PC-3 (cell line): ENCODE measurements at regions not wholly inside any gene's neighbourhood (a gene's known extent, or its start where the extent isn't known, plus 50 kb on each side); places are given as distances from the start of the nearest gene placed in this dataset.
A peak's percentile ranks its signal among the peaks of the same experiment; 100 is the strongest.

ENCODE experiments used
- ATAC-seq: fragments of 200-7000 bp; cut with Tn5 transposase; 2 replicates; pipeline ENCODE4 v1.9.1; 2020; ENCODE audit warnings: mild to moderate bottlenecking, moderate library complexity
- BruUV-seq: library from RNA; stranded (reverse); fragments of 400-500 nt; replicated peaks from 2 replicates; lab custom pipeline; 2021; lab: Mats Ljungman, UMichigan
- CTCF ChIA-PET: fragments of 300-600 bp; sonication (Branson Sonifier 250); formaldehyde crosslinking; loops from one replicate; lab custom pipeline; 2022; ENCODE audit warnings: antibody characterized with exemption; lab: Charles Lee
- POLR2A ChIA-PET: fragments of 300-600 bp; sonication (Branson Sonifier 250); formaldehyde crosslinking; loops from one replicate; lab custom pipeline; 2022; ENCODE audit warnings: antibody characterized with exemption; ENCODE audit not compliant: unreplicated experiment; lab: Charles Lee
- DNase-seq: peaks from one replicate; pipeline ENCODE4 v3.0.0-alpha.2; 2015
- H2AFZ ChIP-seq: fragments of 300-600 bp; sonication (generic); 2 replicates; pipeline ENCODE4 v1.6.0; 2016; ENCODE audit warnings: antibody characterized with exemption, low read length
- H3F3A ChIP-seq: fragments of 300-600 bp; sonication (generic); one replicate; pipeline ENCODE4 v1.6.0; 2017; ENCODE audit warnings: antibody characterized with exemption, low read length, control low read depth, mild to moderate bottlenecking; ENCODE audit not compliant: unreplicated experiment
- H3K27ac ChIP-seq: fragments of 300-600 bp; sonication (generic); 2 replicates; pipeline ENCODE4 v1.5.1; 2016; ENCODE audit warnings: mild to moderate bottlenecking, low read length
- H3K27me3 ChIP-seq: fragments of 300-600 bp; sonication (generic); 2 replicates; pipeline ENCODE4 v1.6.1; 2016; ENCODE audit warnings: low read length, mixed read lengths
- H3K36me3 ChIP-seq: fragments of 300-600 bp; sonication (generic); 2 replicates; pipeline ENCODE4 v1.6.1; 2016; ENCODE audit warnings: low read depth, mixed run types, low read length, mixed read lengths
- H3K4me1 ChIP-seq: fragments of 300-600 bp; sonication (generic); 2 replicates; pipeline ENCODE4 v1.5.1; 2016; ENCODE audit warnings: low read length; ENCODE audit not compliant: insufficient read depth
- H3K4me2 ChIP-seq: fragments of 300-600 bp; sonication (generic); 2 replicates; pipeline ENCODE4 v1.6.0; 2016; ENCODE audit warnings: low read length
- H3K4me3 ChIP-seq: fragments of 300-600 bp; sonication (generic); 2 replicates; pipeline ENCODE4 v1.5.1; 2016; ENCODE audit warnings: mild to moderate bottlenecking, low read length, mixed read lengths
- H3K79me2 ChIP-seq: fragments of 300-600 bp; sonication (generic); 2 replicates; pipeline ENCODE4 v1.6.1; 2017; ENCODE audit warnings: low read length, mixed read lengths
- H3K9ac ChIP-seq: fragments of 300-600 bp; sonication (generic); 2 replicates; pipeline ENCODE4 v1.6.0; 2016; ENCODE audit warnings: mild to moderate bottlenecking, low read length
- H3K9me2 ChIP-seq: fragments of 300-600 bp; sonication (generic); replicated peaks from 2 replicates; pipeline ENCODE4 v1.6.1; 2016; ENCODE audit warnings: mixed run types, low read length, mixed read lengths
- H3K9me3 ChIP-seq: fragments of 300-600 bp; sonication (generic); 2 replicates; pipeline ENCODE4 v1.6.1; 2016; ENCODE audit warnings: low read length, mixed read lengths
- H4K20me1 ChIP-seq: fragments of 300-600 bp; sonication (generic); 2 replicates; pipeline ENCODE4 v1.6.1; 2016; ENCODE audit warnings: low read length, mixed read lengths
- CTCF ChIP-seq: fragments of 300-600 bp; sonication (generic); conservative IDR thresholded peaks from 2 replicates; pipeline ENCODE4 v1.5.1; 2017; ENCODE audit warnings: antibody characterized with exemption, low read depth, mild to moderate bottlenecking, low read length
- EZH2 ChIP-seq: fragments of 300-600 bp; sonication (generic); IDR thresholded peaks from one replicate; pipeline ENCODE4 v1.6.1; 2017; ENCODE audit warnings: antibody characterized with exemption, mild to moderate bottlenecking, low read length; ENCODE audit not compliant: unreplicated experiment
- EZH2phosphoT487 ChIP-seq: fragments of 300-600 bp; sonication (generic); IDR thresholded peaks from 2 replicates; pipeline ENCODE4 v1.6.1; 2018; ENCODE audit warnings: mild to moderate bottlenecking, antibody characterized with exemption, low read length, borderline replicate concordance
- intact Hi-C: fragments of 100-400 bp; cut with micrococcal nuclease; formaldehyde crosslinking; loops from 2 replicates; pipeline ENCODE4 v1.9.0; 2023

DNA sequence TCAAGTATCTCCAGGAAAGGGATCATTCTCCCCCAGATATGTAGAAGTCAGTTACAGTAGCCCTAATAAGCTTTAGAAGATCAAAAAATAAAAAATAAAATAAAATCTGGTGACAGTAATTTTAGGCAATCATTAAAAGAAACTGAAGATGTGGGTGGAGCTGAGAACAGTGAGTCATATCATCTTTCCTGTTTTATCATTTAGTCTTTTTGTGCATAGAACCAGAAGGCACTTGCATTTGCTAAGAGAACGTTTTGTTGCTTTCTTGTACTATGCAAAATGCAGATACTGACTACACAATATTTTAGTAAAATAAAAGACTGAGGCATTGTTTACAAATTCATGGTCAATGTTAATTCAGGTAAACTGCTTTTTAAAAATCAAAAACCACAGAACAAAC is 497.4 kb upstream of the EPHA7 start:
- TF ChIP-seq EZH2phosphoT487 = no peak
- TF ChIP-seq EZH2 = no peak
- TF ChIP-seq CTCF = no peak
- Histone ChIP-seq H3K27ac (no peak overlapping the region), H3K4me1 (no peaks in the 10 kb centered on the region), H3K79me2 (no peaks in the 10 kb centered on the region), H3K4me2 (no peak overlapping the region), H3K4me3 (no peak overlapping the region), H3K9me2 (no peaks in the 10 kb centered on the region), H2AFZ (no peak overlapping the region), H4K20me1 (no peaks in the 10 kb centered on the region), H3K9me3 (no peaks in the 10 kb centered on the region), H3F3A (no peaks in the 10 kb centered on the region), H3K9ac (no peak overlapping the region), H3K27me3 (no peaks in the 10 kb centered on the region), H3K36me3 (no peaks in the 10 kb centered on the region)
- ATAC-seq (no peak), DNase-seq (no peak)
- ChIA-PET CTCF (no interaction called here), POLR2A (no interaction called here)
- BruUV-seq = no TSS peak
- intact Hi-C loops = no loop called here

GRCh38 chr6:93915961-93916360 is 496.6 kb upstream of the EPHA7 start:
- no peak for ATAC-seq
- H3K9me2 ChIP-seq = no peaks in the 10 kb centered on the region
- H3K27ac ChIP-seq = no peak overlapping the region
- intact Hi-C loops = no loop called here
- DNase-seq = peak; percentile 31
- H3K9me3 ChIP-seq = no peaks in the 10 kb centered on the region
- no peak overlapping the region for H3K4me2 ChIP-seq
- no peaks in the 10 kb centered on the region for H3F3A ChIP-seq
- no peak overlapping the region for H2AFZ ChIP-seq
- H3K36me3 ChIP-seq = no peaks in the 10 kb centered on the region
- no peaks in the 10 kb centered on the region for H3K27me3 ChIP-seq
- H3K4me3 ChIP-seq = no peak overlapping the region
- CTCF ChIA-PET = no interaction called here
- no TSS peak for BruUV-seq
- POLR2A ChIA-PET = no interaction called here
- TF ChIP-seq CTCF = no peak
- no peak for TF ChIP-seq EZH2
- TF ChIP-seq EZH2phosphoT487 = no peak
- no peaks in the 10 kb centered on the region for H3K79me2 ChIP-seq
- H3K9ac ChIP-seq = no peak overlapping the region
- H3K4me1 ChIP-seq = no peaks in the 10 kb centered on the region
- no peaks in the 10 kb centered on the region for H4K20me1 ChIP-seq

- TF ChIP-seq CTCF (no peak), EZH2 (no peak), EZH2phosphoT487 (no peak)
- DNase-seq (no peak), ATAC-seq (no peak)
- H3K9ac ChIP-seq = no peak overlapping the region
- no peaks in the 10 kb centered on the region for H3K27me3 ChIP-seq
- intact Hi-C loops = no loop called here
- BruUV-seq = no TSS peak
- H2AFZ ChIP-seq = no peak overlapping the region
- no peaks in the 10 kb centered on the region for H3K9me3 ChIP-seq
- no peaks in the 10 kb centered on the region for H4K20me1 ChIP-seq
- H3K4me3 ChIP-seq = no peak overlapping the region
- H3K79me2 ChIP-seq = no peaks in the 10 kb centered on the region
- no peaks in the 10 kb centered on the region for H3K36me3 ChIP-seq
- no peaks in the 10 kb centered on the region for H3F3A ChIP-seq
- no peak overlapping the region for H3K27ac ChIP-seq
- H3K4me2 ChIP-seq = no peak overlapping the region
- H3K9me2 ChIP-seq = no peaks in the 10 kb centered on the region
- ChIA-PET POLR2A (interaction anchor here (0.6 kb wide), 1 partner anchor 118 kb away, joined by 3 read pairs; no protein-coding TSS in a partner anchor), CTCF (no interaction called here)
- H3K4me1 ChIP-seq = no peaks in the 10 kb centered on the region
These were observed 483.2 kb upstream of the EPHA7 start for GRCh38 chr6:93902517-93902916.
